Right lobe of liver (tissue), 4 donors: ENCODE measurements at regions not wholly inside any gene's neighbourhood (a gene's known extent, or its start where the extent isn't known, plus 50 kb on each side); places are given as distances from the start of the nearest gene placed in this dataset.

ENCODE experiments used
- CTCF ChIP-seq, 4 donors: fragments of 200-600 bp in 3 of 4; fragments of 450-650 bp in 1 of 4; IDR thresholded peaks; one replicate each; pipeline versions ENCODE4 v1.5.1 to v1.8.0; 2016 to 2022; ENCODE audit warnings: antibody characterized with exemption in 4 of 4, mild to moderate bottlenecking in 2 of 4
- POLR2A ChIP-seq: fragments of 450-650 bp; IDR thresholded peaks from one replicate; pipeline ENCODE4 v1.6.1; 2017; ENCODE audit warnings: antibody characterized with exemption, mild to moderate bottlenecking
- donor health status: DM: no; HTN: no; CAD: no.
- donor health status: DM: no; HTN: no; CAD: no.
- donor health status: DM: no; HTN: yes; CAD: no.

- TF ChIP-seq CTCF (IDR thresholded peaks at IDR 0.05) (no peak), POLR2A (no peak)
Observed at GRCh38 chr21:28066076-28066475, 926.6 kb downstream of the LTN1 start.
